Muscle layer of colon (tissue), 2 donors: ENCODE measurements at regions not wholly inside any gene's neighbourhood (a gene's known extent, or its start where the extent isn't known, plus 50 kb on each side); places are given as distances from the start of the nearest gene placed in this dataset.
"Not testable (repeated sequence)": the region's sequence is repeated elsewhere in the genome, so short reads cannot be mapped to it uniquely, and the experiment has no call there.

Source experiments
- H3K27ac ChIP-seq: one replicate; pipeline ENCODE4 v1.7.0; 2013; ENCODE audit warnings: low read depth, mild to moderate bottlenecking, low read length, moderate library complexity
- H3K27me3 ChIP-seq, 2 donors: one replicate each; pipeline ENCODE4 v1.7.0; 2013; ENCODE audit warnings: low read length in 2 of 2, mild to moderate bottlenecking in 2 of 2; ENCODE audit not compliant: insufficient read depth in 2 of 2, control insufficient read depth in 1 of 2
- H3K36me3 ChIP-seq: one replicate; pipeline ENCODE4 v1.7.0; 2013; ENCODE audit warnings: mild to moderate bottlenecking, low read length; ENCODE audit not compliant: insufficient read depth
- H3K4me1 ChIP-seq: one replicate; pipeline ENCODE4 v1.7.0; 2013; ENCODE audit warnings: mild to moderate bottlenecking, low read length; ENCODE audit not compliant: insufficient read depth
- H3K4me3 ChIP-seq, 2 donors: one replicate each; pipeline ENCODE4 v1.7.0; 2013; ENCODE audit warnings: low read length in 2 of 2, low read depth in 1 of 2, mild to moderate bottlenecking in 1 of 2, moderate library complexity in 1 of 2
- H3K9ac ChIP-seq: one replicate; pipeline ENCODE4 v1.7.0; 2013; ENCODE audit warnings: low read length
- H3K9me3 ChIP-seq: one replicate; pipeline ENCODE4 v1.7.0; 2013; ENCODE audit warnings: mild to moderate bottlenecking, low read length
- donor health status: abdominal sarcoma.
- donor health status: Adenocarcinoma of cecum.

- H3K4me1 ChIP-seq, H3K27ac ChIP-seq, H3K36me3 ChIP-seq, H3K27me3 ChIP-seq, H3K9me3 ChIP-seq, H3K4me3 ChIP-seq, H3K9ac ChIP-seq: not testable (repeated sequence)
These were observed 550.3 kb upstream of the ADAMTS5 start for GRCh38 chr21:27517177-27517576.

- Histone ChIP-seq H3K27me3 (no peaks in the 10 kb centered on the region), H3K9ac (no peak overlapping the region), H3K36me3 (no peaks in the 10 kb centered on the region), H3K4me1 (no peaks in the 10 kb centered on the region), H3K9me3 (no peaks in the 10 kb centered on the region), H3K27ac (no peak overlapping the region), H3K4me3 (no peak overlapping the region)
These were observed 548.8 kb upstream of the ADAMTS5 start for GRCh38 chr21:27515676-27516075.

- Histone ChIP-seq H3K27me3 (no peaks in the 10 kb centered on the region), H3K9ac (no peak overlapping the region), H3K27ac (no peak overlapping the region), H3K4me3 (no peak overlapping the region), H3K4me1 (no peaks in the 10 kb centered on the region), H3K9me3 (no peaks in the 10 kb centered on the region), H3K36me3 (no peaks in the 10 kb centered on the region)
These were observed 546.9 kb upstream of the ADAMTS5 start for GRCh38 chr21:27513825-27514224.

GRCh38 chr21:27513016-27513415, 546.1 kb upstream of the ADAMTS5 start:
- no peak overlapping the region for H3K9ac ChIP-seq
- no peaks in the 10 kb centered on the region for H3K27me3 ChIP-seq
- no peaks in the 10 kb centered on the region for H3K9me3 ChIP-seq
- no peak overlapping the region for H3K27ac ChIP-seq
- no peak overlapping the region for H3K4me3 ChIP-seq
- no peaks in the 10 kb centered on the region for H3K4me1 ChIP-seq
- H3K36me3 ChIP-seq: no peaks in the 10 kb centered on the region

GRCh38 chr21:27511233-27511632, 544.3 kb upstream of the ADAMTS5 start:
- no peaks in the 10 kb centered on the region for H3K4me1 ChIP-seq
- H3K36me3 ChIP-seq: no peaks in the 10 kb centered on the region
- no peak overlapping the region for H3K9ac ChIP-seq
- H3K27me3 ChIP-seq: no peaks in the 10 kb centered on the region
- no peak overlapping the region for H3K27ac ChIP-seq
- H3K9me3 ChIP-seq: no peaks in the 10 kb centered on the region
- no peak overlapping the region for H3K4me3 ChIP-seq

GRCh38 chr21:27507695-27508094, 540.8 kb upstream of the ADAMTS5 start:
- H3K27me3 ChIP-seq: no peaks in the 10 kb centered on the region
- no peak overlapping the region for H3K9ac ChIP-seq
- H3K4me1 ChIP-seq: no peaks in the 10 kb centered on the region
- no peaks in the 10 kb centered on the region for H3K9me3 ChIP-seq
- no peak overlapping the region for H3K27ac ChIP-seq
- H3K36me3 ChIP-seq: no peaks in the 10 kb centered on the region
- no peak overlapping the region for H3K4me3 ChIP-seq

- no peaks in the 10 kb centered on the region for H3K27me3 ChIP-seq
- no peak overlapping the region for H3K4me3 ChIP-seq
- H3K36me3 ChIP-seq: no peaks in the 10 kb centered on the region
- no peaks in the 10 kb centered on the region for H3K9me3 ChIP-seq
- H3K4me1 ChIP-seq: no peaks in the 10 kb centered on the region
- H3K27ac ChIP-seq: no peak overlapping the region
- no peak overlapping the region for H3K9ac ChIP-seq
These were observed 538.6 kb upstream of the ADAMTS5 start for GRCh38 chr21:27505516-27505915.

- Histone ChIP-seq H3K36me3 (no peaks in the 10 kb centered on the region), H3K27me3 (no peaks in the 10 kb centered on the region), H3K27ac (no peak overlapping the region), H3K4me3 (no peak overlapping the region), H3K4me1 (no peaks in the 10 kb centered on the region), H3K9ac (no peak overlapping the region), H3K9me3 (no peaks in the 10 kb centered on the region)
These were observed 535.9 kb upstream of the ADAMTS5 start for GRCh38 chr21:27502801-27503200.

GRCh38 chr21:27498025-27498424, 531.1 kb upstream of the ADAMTS5 start:
- Histone ChIP-seq H3K27ac (no peak overlapping the region), H3K27me3 (no peaks in the 10 kb centered on the region), H3K4me3 (no peak overlapping the region), H3K36me3 (no peaks in the 10 kb centered on the region), H3K4me1 (no peaks in the 10 kb centered on the region), H3K9me3 (no peaks in the 10 kb centered on the region), H3K9ac (no peak overlapping the region)

- no peaks in the 10 kb centered on the region for H3K9me3 ChIP-seq
- no peak overlapping the region for H3K9ac ChIP-seq
- no peaks in the 10 kb centered on the region for H3K4me1 ChIP-seq
- H3K27ac ChIP-seq: no peak overlapping the region
- H3K4me3 ChIP-seq: no peak overlapping the region
- no peaks in the 10 kb centered on the region for H3K27me3 ChIP-seq
- no peaks in the 10 kb centered on the region for H3K36me3 ChIP-seq
These were observed 528.9 kb upstream of the ADAMTS5 start for GRCh38 chr21:27495836-27496235.

- Histone ChIP-seq H3K27me3 (no peaks in the 10 kb centered on the region), H3K36me3 (no peaks in the 10 kb centered on the region), H3K4me3 (no peak overlapping the region), H3K27ac (no peak overlapping the region), H3K4me1 (no peaks in the 10 kb centered on the region), H3K9me3 (no peaks in the 10 kb centered on the region), H3K9ac (no peak overlapping the region)
These were observed 526.7 kb upstream of the ADAMTS5 start for GRCh38 chr21:27493542-27493941.

- no peak overlapping the region for H3K9ac ChIP-seq
- no peaks in the 10 kb centered on the region for H3K27me3 ChIP-seq
- no peak overlapping the region for H3K27ac ChIP-seq
- H3K9me3 ChIP-seq: no peaks in the 10 kb centered on the region
- no peaks in the 10 kb centered on the region for H3K36me3 ChIP-seq
- no peaks in the 10 kb centered on the region for H3K4me1 ChIP-seq
- H3K4me3 ChIP-seq: no peak overlapping the region
These were observed 520.8 kb upstream of the ADAMTS5 start for GRCh38 chr21:27487676-27488075.
